GM21723 (cell line): ENCODE measurements at regions not wholly inside any gene's neighbourhood (a gene's known extent, or its start where the extent isn't known, plus 50 kb on each side); places are given as distances from the start of the nearest gene placed in this dataset.
"Not testable (repeated sequence)": the region's sequence is repeated elsewhere in the genome, so short reads cannot be mapped to it uniquely, and the experiment has no call there.

Source experiments
- ATAC-seq: cut with Tn5 transposase; IDR thresholded peaks from one replicate; pipeline ENCODE4 v1.9.1; 2021; ENCODE audit warnings: mild to moderate bottlenecking, moderate library complexity; ENCODE audit not compliant: unreplicated experiment

GRCh38 chr4:150021483-150021882 lies 56.8 kb upstream of the DCLK2 start:
- no peak for ATAC-seq

- no peak for ATAC-seq
Measured at GRCh38 chr4:150023489-150023888, 54.8 kb upstream of the DCLK2 start.

- not testable (repeated sequence) for ATAC-seq
Measured at GRCh38 chr4:150026987-150027386, 51.3 kb upstream of the DCLK2 start.
